H9 (cell line): ENCODE measurements at regions not wholly inside any gene's neighbourhood (a gene's known extent, or its start where the extent isn't known, plus 50 kb on each side); places are given as distances from the start of the nearest gene placed in this dataset.

ENCODE experiments used
- DNase-seq: peaks from one replicate; pipeline ENCODE4 v3.0.0-alpha.2; 2017
- H2AFZ ChIP-seq: one replicate; pipeline ENCODE4 v1.6.1; 2013; ENCODE audit warnings: mild to moderate bottlenecking, low read length, control low read depth, moderate library complexity
- H2AK5ac ChIP-seq: 2 replicates; pipeline ENCODE4 v1.6.1; 2013; ENCODE audit warnings: low read length, control low read depth, mixed read lengths; ENCODE audit not compliant: insufficient read length
- H2BK120ac ChIP-seq: one replicate; pipeline ENCODE4 v1.6.1; 2013; ENCODE audit warnings: low read depth, mild to moderate bottlenecking, low read length, control low read depth, inconsistent platforms; ENCODE audit not compliant: poor library complexity, severe bottlenecking
- H2BK12ac ChIP-seq: 2 replicates; pipeline ENCODE4 v1.6.1; 2013; ENCODE audit warnings: low read length, control low read depth, mixed read lengths, low read depth; ENCODE audit not compliant: insufficient read length
- H2BK15ac ChIP-seq: 2 replicates; pipeline ENCODE4 v1.6.1; 2013; ENCODE audit warnings: low read depth, low read length, control low read depth
- H2BK20ac ChIP-seq: one replicate; pipeline ENCODE4 v1.6.1; 2013; ENCODE audit warnings: low read depth, mild to moderate bottlenecking, low read length, control low read depth, inconsistent platforms; ENCODE audit not compliant: poor library complexity, severe bottlenecking
- H2BK5ac ChIP-seq: 2 replicates; pipeline ENCODE4 v1.6.1; 2013; ENCODE audit warnings: low read length, control low read depth, mixed read lengths; ENCODE audit not compliant: insufficient read length
- H3K14ac ChIP-seq: 2 replicates; pipeline ENCODE4 v1.6.1; 2013; ENCODE audit warnings: low read length, control low read depth; ENCODE audit not compliant: insufficient read depth
- H3K18ac ChIP-seq: 2 replicates; pipeline ENCODE4 v1.6.1; 2013; ENCODE audit warnings: low read depth, mild to moderate bottlenecking, mixed read lengths, low read length, control low read depth; ENCODE audit not compliant: insufficient read length
- H3K23ac ChIP-seq: 2 replicates; pipeline ENCODE4 v1.6.1; 2013; ENCODE audit warnings: low read length, control low read depth, mixed read lengths, low read depth; ENCODE audit not compliant: insufficient read length
- H3K23me2 ChIP-seq: 2 replicates; pipeline ENCODE4 v1.6.1; 2013; ENCODE audit warnings: low read depth, mild to moderate bottlenecking, mixed read lengths, low read length, control low read depth; ENCODE audit not compliant: insufficient read length, poor library complexity, severe bottlenecking
- H3K27ac ChIP-seq: 2 replicates; pipeline ENCODE4 v1.5.1; 2013; ENCODE audit warnings: low read length, control low read depth, mixed read lengths, low read depth; ENCODE audit not compliant: insufficient read length
- H3K27me3 ChIP-seq: 2 replicates; pipeline ENCODE4 v1.6.1; 2013; ENCODE audit warnings: low read length, control low read depth, inconsistent platforms; ENCODE audit not compliant: insufficient read depth
- H3K4ac ChIP-seq: 2 replicates; pipeline ENCODE4 v1.6.1; 2013; ENCODE audit warnings: low read depth, mild to moderate bottlenecking, control low read depth, inconsistent platforms, low read length, moderate library complexity
- H3K4me1 ChIP-seq: 2 replicates; pipeline ENCODE4 v1.6.1; 2013; ENCODE audit warnings: low read length, control low read depth, inconsistent platforms; ENCODE audit not compliant: insufficient read depth
- H3K4me2 ChIP-seq: 2 replicates; pipeline ENCODE4 v1.6.1; 2013; ENCODE audit warnings: low read length, control low read depth, mixed read lengths; ENCODE audit not compliant: insufficient read length, insufficient read depth
- H3K56ac ChIP-seq: 2 replicates; pipeline ENCODE4 v1.6.1; 2013; ENCODE audit warnings: low read depth, mild to moderate bottlenecking, mixed read lengths, low read length, control low read depth; ENCODE audit not compliant: insufficient read length
- H3K79me1 ChIP-seq: 2 replicates; pipeline ENCODE4 v1.6.1; 2013; ENCODE audit warnings: low read depth, mild to moderate bottlenecking, moderate library complexity, low read length, control low read depth, inconsistent platforms; ENCODE audit not compliant: insufficient read depth, poor library complexity, severe bottlenecking
- H3K79me2 ChIP-seq: 2 replicates; pipeline ENCODE4 v1.6.1; 2013; ENCODE audit warnings: low read length, control low read depth, inconsistent platforms; ENCODE audit not compliant: insufficient read depth
- H3K9ac ChIP-seq: 2 replicates; pipeline ENCODE4 v1.6.1; 2013; ENCODE audit warnings: low read length, control low read depth, mixed read lengths; ENCODE audit not compliant: insufficient read length; ENCODE audit errors: extremely low read depth
- H3K9me3 ChIP-seq: one replicate; pipeline ENCODE4 v1.6.1; 2013; ENCODE audit warnings: low read depth, low read length, inconsistent platforms; ENCODE audit not compliant: control insufficient read depth
- H3T11ph ChIP-seq: one replicate; pipeline ENCODE4 v1.6.1; 2013; ENCODE audit warnings: mild to moderate bottlenecking, low read length, control low read depth, inconsistent platforms
- H4K20me1 ChIP-seq: one replicate; pipeline ENCODE4 v1.6.1; 2013; ENCODE audit not compliant: control insufficient read depth, insufficient read length, insufficient read depth
- H4K5ac ChIP-seq: 2 replicates; pipeline ENCODE4 v1.6.1; 2013; ENCODE audit warnings: low read depth, mild to moderate bottlenecking, mixed read lengths, low read length, control low read depth; ENCODE audit not compliant: insufficient read length
- H4K8ac ChIP-seq: replicated peaks from 2 replicates; pipeline ENCODE4 v1.6.1; 2013; ENCODE audit warnings: low read length, control low read depth, mixed read lengths, low read depth; ENCODE audit not compliant: insufficient read length
- H4K91ac ChIP-seq: 2 replicates; pipeline ENCODE4 v1.6.1; 2013; ENCODE audit warnings: low read depth, mild to moderate bottlenecking, moderate library complexity, mixed read lengths, low read length, control low read depth; ENCODE audit not compliant: insufficient read length
- H3K27ac Mint-ChIP-seq, 3 experiments: 2 replicates in 2 of 3; 3 replicates in 1 of 3; pipeline ENCODE4 v1.8.0; 2020 to 2021; ENCODE audit warnings: mixed read lengths in 3 of 3, mild to moderate bottlenecking in 1 of 3, moderate library complexity in 1 of 3
- H3K27me3 Mint-ChIP-seq: 2 replicates; pipeline ENCODE4 v1.8.0; 2021; ENCODE audit warnings: low read depth, mild to moderate bottlenecking, moderate library complexity, mixed read lengths
- H3K36me3 Mint-ChIP-seq, 3 experiments: 2 replicates in 2 of 3; 3 replicates in 1 of 3; pipeline ENCODE4 v1.8.0; 2020 to 2021; ENCODE audit warnings: low read depth in 3 of 3, mixed read lengths in 3 of 3; ENCODE audit not compliant: insufficient read depth in 1 of 3
- H3K4me1 Mint-ChIP-seq, 2 experiments: 2 replicates each; pipeline ENCODE4 v1.8.0; 2020; ENCODE audit warnings: mixed read lengths in 2 of 2
- H3K4me3 Mint-ChIP-seq, 2 experiments: 2 replicates in 1 of 2; 3 replicates in 1 of 2; pipeline ENCODE4 v1.8.0; 2020 to 2021; ENCODE audit warnings: mild to moderate bottlenecking in 2 of 2, mixed read lengths in 2 of 2, moderate library complexity in 1 of 2
- H3K9me3 Mint-ChIP-seq, 2 experiments: 2 replicates in 1 of 2; 3 replicates in 1 of 2; pipeline ENCODE4 v1.8.0; 2020; ENCODE audit warnings: mild to moderate bottlenecking in 2 of 2, mixed read lengths in 2 of 2, moderate library complexity in 1 of 2
- WGBS: extraction: QIAGEN DNeasy Blood & Tissue Kit; methylation state at CpG from one replicate; pipeline ENCODE4 v1.1.7; 2013; ENCODE audit warnings: missing lambda C conversion rate, low lambda C conversion rate, mixed read lengths; ENCODE audit not compliant: insufficient read length; ENCODE audit errors: extremely low coverage; 5-methylcytosine and 5-hydroxymethylcytosine counted together
- TF ChIP-seq, protein P1 (sequence below): fragments of 200-600 bp; sonication (generic); conservative IDR thresholded peaks from 3 replicates; pipeline ENCODE4 v1.8.0; 2021; ENCODE audit warnings: antibody characterized with exemption, mild to moderate bottlenecking

DNA sequence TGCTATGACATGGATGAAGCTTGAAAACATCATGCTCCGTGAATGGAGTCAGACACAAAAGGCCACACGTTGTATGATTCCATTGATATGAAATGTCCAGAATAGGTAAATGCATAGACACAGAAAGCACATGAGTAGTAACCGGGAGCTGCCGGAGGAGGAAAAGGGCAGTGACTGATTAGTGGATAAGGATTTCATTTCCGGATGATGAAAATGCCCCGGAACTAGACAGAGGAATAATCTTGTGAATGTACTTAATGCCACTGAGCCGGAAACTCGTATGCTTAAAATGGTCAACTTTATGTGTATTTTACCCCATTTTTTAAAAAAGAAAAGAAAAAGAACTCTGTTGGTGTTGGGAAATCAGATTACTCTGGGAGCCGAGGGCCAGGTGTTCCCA is 112.7 kb upstream of the FAM9B start:
- no peak overlapping the region for H4K91ac ChIP-seq
- H3K4me1 Mint-ChIP-seq, result peaks cover 54 to 60% of the 10 kb centered on the region in 2 experiments
- WGBS, result no CpG with 5 or more reads among the region's 9 CpGs

More for the DNA sequence above, 112.7 kb upstream of the FAM9B start:
- no peak overlapping the region for H3K27ac ChIP-seq
- TF ChIP-seq, protein P1, sequence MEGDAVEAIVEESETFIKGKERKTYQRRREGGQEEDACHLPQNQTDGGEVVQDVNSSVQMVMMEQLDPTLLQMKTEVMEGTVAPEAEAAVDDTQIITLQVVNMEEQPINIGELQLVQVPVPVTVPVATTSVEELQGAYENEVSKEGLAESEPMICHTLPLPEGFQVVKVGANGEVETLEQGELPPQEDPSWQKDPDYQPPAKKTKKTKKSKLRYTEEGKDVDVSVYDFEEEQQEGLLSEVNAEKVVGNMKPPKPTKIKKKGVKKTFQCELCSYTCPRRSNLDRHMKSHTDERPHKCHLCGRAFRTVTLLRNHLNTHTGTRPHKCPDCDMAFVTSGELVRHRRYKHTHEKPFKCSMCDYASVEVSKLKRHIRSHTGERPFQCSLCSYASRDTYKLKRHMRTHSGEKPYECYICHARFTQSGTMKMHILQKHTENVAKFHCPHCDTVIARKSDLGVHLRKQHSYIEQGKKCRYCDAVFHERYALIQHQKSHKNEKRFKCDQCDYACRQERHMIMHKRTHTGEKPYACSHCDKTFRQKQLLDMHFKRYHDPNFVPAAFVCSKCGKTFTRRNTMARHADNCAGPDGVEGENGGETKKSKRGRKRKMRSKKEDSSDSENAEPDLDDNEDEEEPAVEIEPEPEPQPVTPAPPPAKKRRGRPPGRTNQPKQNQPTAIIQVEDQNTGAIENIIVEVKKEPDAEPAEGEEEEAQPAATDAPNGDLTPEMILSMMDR, result no peak
- H3K9ac ChIP-seq, result no peak overlapping the region
- H3K4me2 ChIP-seq, result no peak overlapping the region
- no peak overlapping the region for H2BK12ac ChIP-seq
- 0 out of 2 replicates have a peak, but pooled peaks cover 2% of the 10 kb centered on the region for H3K27me3 ChIP-seq
- H3K23ac ChIP-seq, result no peak overlapping the region
- H3K18ac ChIP-seq, result no peak overlapping the region
- Mint-ChIP-seq H3K9me3 (peaks cover 9 to 46% of the 10 kb centered on the region in 2 experiments), H3K27ac (peak overlapping the region in 2 of 3 experiments; percentile 29 to 72; a peak in 3 of 7 replicates), H3K27me3 (peaks cover 1% of the 10 kb centered on the region), H3K4me3 (no peak overlapping the region), H3K36me3 (peaks cover 6% of the 10 kb centered on the region in 3 experiments; a peak in 6 of 7 replicates)
- no peak overlapping the region for H2AFZ ChIP-seq
- no peak for DNase-seq
- no peak overlapping the region for H3K14ac ChIP-seq
- H4K20me1 ChIP-seq, result no peaks in the 10 kb centered on the region
- H4K5ac ChIP-seq, result no peak overlapping the region
- no peak overlapping the region for H3T11ph ChIP-seq
- H2BK5ac ChIP-seq, result no peak overlapping the region
- H3K23me2 ChIP-seq, result no peaks in the 10 kb centered on the region
- H3K4ac ChIP-seq, result no peak overlapping the region
- peaks cover 13% of the 10 kb centered on the region for H3K9me3 ChIP-seq
- no peak overlapping the region for H2BK20ac ChIP-seq
- H2BK15ac ChIP-seq, result no peak overlapping the region
- H3K79me1 ChIP-seq, result no peaks in the 10 kb centered on the region
- H2BK120ac ChIP-seq, result no peak overlapping the region
- no peak overlapping the region for H2AK5ac ChIP-seq
- no peak overlapping the region for H3K56ac ChIP-seq
- H4K8ac ChIP-seq, result no peak overlapping the region
- H3K4me1 ChIP-seq, result peaks cover 13% of the 10 kb centered on the region
- no peaks in the 10 kb centered on the region for H3K79me2 ChIP-seq
